Breast epithelium (tissue), 3 donors: ENCODE measurements at regions not wholly inside any gene's neighbourhood (a gene's known extent, or its start where the extent isn't known, plus 50 kb on each side); places are given as distances from the start of the nearest gene placed in this dataset.

Experiments
- CTCF ChIP-seq, 3 donors: fragments of 450-650 bp; IDR thresholded peaks; one replicate each; pipeline ENCODE4 v1.5.1; 2016 to 2017; ENCODE audit warnings: antibody characterized with exemption in 3 of 3, mild to moderate bottlenecking in 3 of 3, moderate library complexity in 3 of 3
- POLR2A ChIP-seq: fragments of 450-650 bp; IDR thresholded peaks from one replicate; pipeline ENCODE4 v1.6.1; 2016; ENCODE audit warnings: antibody characterized with exemption, mild to moderate bottlenecking, moderate library complexity
- POLR2AphosphoS5 ChIP-seq, 3 donors: sonication (generic); formaldehyde crosslinking; IDR thresholded peaks; one replicate each; pipeline ENCODE4 v1.6.1; 2017; ENCODE audit warnings: antibody characterized with exemption in 3 of 3

GRCh38 chr9:84450029-84450428, 109.5 kb upstream of the SLC28A3 start:
- TF ChIP-seq CTCF (IDR thresholded peaks at IDR 0.05) (no peak), POLR2A (no peak), POLR2AphosphoS5 (IDR thresholded peaks at IDR 0.05) (no peak)
